Calu3 (cell line): ENCODE measurements at regions not wholly inside any gene's neighbourhood (a gene's known extent, or its start where the extent isn't known, plus 50 kb on each side); places are given as distances from the start of the nearest gene placed in this dataset.

Experiments used
- BruUV-seq: library from RNA; stranded (reverse); fragments of 400-500 nt; replicated peaks from 2 replicates; lab custom pipeline; 2021; lab: Mats Ljungman, UMichigan
- CTCF ChIA-PET: fragments of 300-600 bp; sonication (Branson Sonifier 250); formaldehyde crosslinking; loops from one replicate; lab custom pipeline; 2022; ENCODE audit warnings: antibody characterized with exemption; lab: Charles Lee
- DNase-seq: peaks from one replicate; pipeline ENCODE4 v3.0.0; 2022
- H3K27ac Mint-ChIP-seq: one replicate; pipeline ENCODE4 v1.8.0; 2022; ENCODE audit warnings: mixed read lengths; ENCODE audit not compliant: unreplicated experiment
- H3K27me3 Mint-ChIP-seq: one replicate; pipeline ENCODE4 v1.8.0; 2022; ENCODE audit warnings: mixed read lengths; ENCODE audit not compliant: unreplicated experiment
- H3K36me3 Mint-ChIP-seq: one replicate; pipeline ENCODE4 v1.8.0; 2022; ENCODE audit warnings: mild to moderate bottlenecking, moderate library complexity, mixed read lengths; ENCODE audit not compliant: insufficient read depth, unreplicated experiment
- H3K4me1 Mint-ChIP-seq: one replicate; pipeline ENCODE4 v1.8.0; 2022; ENCODE audit warnings: mild to moderate bottlenecking, low read depth, mixed read lengths; ENCODE audit not compliant: unreplicated experiment
- H3K4me3 Mint-ChIP-seq: one replicate; pipeline ENCODE4 v1.8.0; 2022; ENCODE audit warnings: mild to moderate bottlenecking, low read depth, moderate library complexity, mixed read lengths; ENCODE audit not compliant: unreplicated experiment
- H3K9me3 Mint-ChIP-seq: one replicate; pipeline ENCODE4 v1.8.0; 2022; ENCODE audit warnings: low read depth, mixed read lengths; ENCODE audit not compliant: unreplicated experiment
- CTCF ChIP-seq: fragments of 200-600 bp; IDR thresholded peaks from one replicate; pipeline ENCODE4 v1.8.0; 2022; ENCODE audit warnings: antibody characterized with exemption; ENCODE audit not compliant: unreplicated experiment
- intact Hi-C: fragments of 100-400 bp; cut with micrococcal nuclease; formaldehyde crosslinking; loops from one replicate; pipeline ENCODE4 v1.10.0; 2022; ENCODE audit not compliant: unreplicated experiment

- no peak for TF ChIP-seq CTCF
- no TSS peak for BruUV-seq
- no peaks in the 10 kb centered on the region for H3K4me1 Mint-ChIP-seq
- H3K27me3 Mint-ChIP-seq: no peaks in the 10 kb centered on the region
- no peak overlapping the region for H3K4me3 Mint-ChIP-seq
- no peak overlapping the region for H3K27ac Mint-ChIP-seq
- no peak for DNase-seq
- CTCF ChIA-PET: interaction anchor here (0.5 to 0.7 kb wide), 2 partner anchors 34 to 409 kb away, joined by 3 read pairs; no protein-coding TSS in a partner anchor
- intact Hi-C loops: loop anchor here (5.0 kb wide), 1 partner anchor 585 kb away; no protein-coding TSS in a partner anchor
- no peaks in the 10 kb centered on the region for H3K9me3 Mint-ChIP-seq
- no peaks in the 10 kb centered on the region for H3K36me3 Mint-ChIP-seq
Measured at GRCh38 chr2:12636837-12637581, 79.7 kb upstream of the TRIB2 start.

GRCh38 chr2:12637754-12638153 lies 79.0 kb upstream of the TRIB2 start:
- CTCF ChIA-PET: no interaction called here
- no peaks in the 10 kb centered on the region for H3K27me3 Mint-ChIP-seq
- H3K4me1 Mint-ChIP-seq: no peaks in the 10 kb centered on the region

GRCh38 chr2:12641441-12641840 lies 75.3 kb upstream of the TRIB2 start:
- Mint-ChIP-seq H3K4me3 (no peak overlapping the region), H3K27ac (no peak overlapping the region), H3K4me1 (no peaks in the 10 kb centered on the region), H3K27me3 (no peaks in the 10 kb centered on the region), H3K9me3 (no peaks in the 10 kb centered on the region), H3K36me3 (no peaks in the 10 kb centered on the region)
- no peak for DNase-seq
- no TSS peak for BruUV-seq
- no peak for TF ChIP-seq CTCF
- intact Hi-C loops: no loop called here
- CTCF ChIA-PET: no interaction called here

More at GRCh38 chr2:12637754-12638153, 79.0 kb upstream of the TRIB2 start:
- Mint-ChIP-seq H3K36me3 (no peaks in the 10 kb centered on the region), H3K27ac (no peak overlapping the region), H3K9me3 (no peaks in the 10 kb centered on the region), H3K4me3 (no peak overlapping the region)
- intact Hi-C loops: loop anchor here (5.0 kb wide), 1 partner anchor 585 kb away; no protein-coding TSS in a partner anchor
- TF ChIP-seq CTCF: no peak
- no peak for DNase-seq
- BruUV-seq: no TSS peak

GRCh38 chr2:12642332-12642731 lies 74.4 kb upstream of the TRIB2 start:
- Mint-ChIP-seq H3K27ac (no peak overlapping the region), H3K4me1 (no peaks in the 10 kb centered on the region), H3K27me3 (no peaks in the 10 kb centered on the region), H3K4me3 (no peak overlapping the region), H3K36me3 (no peaks in the 10 kb centered on the region), H3K9me3 (no peaks in the 10 kb centered on the region)
- no TSS peak for BruUV-seq
- intact Hi-C loops: no loop called here
- no peak for TF ChIP-seq CTCF
- no peak for DNase-seq
- CTCF ChIA-PET: interaction anchor here (0.8 kb wide), 1 partner anchor 20 kb away, joined by 3 read pairs; no protein-coding TSS in a partner anchor
